CD4-positive, alpha-beta T cell treated with Interleukin-10 for 1 hour (primary cell): ENCODE measurements at regions not wholly inside any gene's neighbourhood (a gene's known extent, or its start where the extent isn't known, plus 50 kb on each side); places are given as distances from the start of the nearest gene placed in this dataset.

Source experiments
- DNase-seq: peaks from one replicate; pipeline ENCODE4 v3.0.0-alpha.2; 2020

DNA sequence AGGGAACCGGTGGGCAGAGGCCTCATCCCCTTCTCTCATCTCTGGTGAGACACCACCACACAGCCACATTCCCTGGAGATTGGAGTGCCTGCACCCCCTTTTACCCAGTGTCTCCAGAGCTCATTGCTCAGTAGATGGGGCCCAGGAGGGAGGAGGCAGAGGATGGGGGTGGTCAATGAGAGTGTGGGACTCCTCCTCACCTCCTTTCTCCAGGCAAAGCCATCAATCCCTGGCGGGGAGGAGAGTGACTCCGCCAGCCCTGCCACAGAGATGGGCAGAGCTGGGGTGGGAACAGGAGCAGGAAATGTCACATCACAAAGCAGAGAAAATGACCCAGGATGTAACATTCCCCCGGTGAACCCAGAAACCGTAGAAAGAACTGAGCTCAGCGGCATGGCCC, 117.2 kb downstream of the MATN1 start:
- no peak for DNase-seq

- no peak for DNase-seq
Observed at GRCh38 chr1:30605441-30605920, 117.9 kb downstream of the MATN1 start.

DNA sequence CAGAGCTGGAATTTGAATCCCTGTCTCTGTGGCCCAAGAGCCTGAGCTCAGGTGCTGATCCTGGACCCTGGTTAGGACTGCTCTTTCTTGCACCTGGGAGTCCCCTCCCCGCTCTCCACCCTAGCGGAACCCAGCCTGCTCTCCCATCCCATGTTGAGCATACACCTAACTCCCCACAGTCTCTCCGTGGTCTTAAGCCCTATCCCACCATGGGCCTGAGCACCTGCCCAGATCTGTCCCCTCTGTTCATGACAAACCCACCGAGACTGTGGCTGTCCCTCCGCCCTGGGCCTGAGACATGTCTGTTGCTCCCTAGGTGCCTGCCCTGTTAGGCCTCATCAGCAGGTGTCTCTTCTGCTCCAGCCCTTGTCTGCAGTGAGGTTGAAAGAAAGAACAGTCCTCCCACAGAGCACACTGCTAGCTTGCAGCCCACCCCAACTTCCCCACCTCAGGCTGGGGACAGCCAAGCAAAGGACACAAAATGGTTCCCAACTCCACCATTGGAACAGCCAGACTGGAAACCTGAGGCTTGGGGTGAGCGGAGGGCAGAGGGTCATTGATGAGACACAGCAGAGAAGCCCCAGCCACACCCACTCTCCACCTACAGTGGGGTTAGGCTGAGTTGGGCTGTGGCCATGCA, 118.5 kb downstream of the MATN1 start:
- no peak for DNase-seq

DNA sequence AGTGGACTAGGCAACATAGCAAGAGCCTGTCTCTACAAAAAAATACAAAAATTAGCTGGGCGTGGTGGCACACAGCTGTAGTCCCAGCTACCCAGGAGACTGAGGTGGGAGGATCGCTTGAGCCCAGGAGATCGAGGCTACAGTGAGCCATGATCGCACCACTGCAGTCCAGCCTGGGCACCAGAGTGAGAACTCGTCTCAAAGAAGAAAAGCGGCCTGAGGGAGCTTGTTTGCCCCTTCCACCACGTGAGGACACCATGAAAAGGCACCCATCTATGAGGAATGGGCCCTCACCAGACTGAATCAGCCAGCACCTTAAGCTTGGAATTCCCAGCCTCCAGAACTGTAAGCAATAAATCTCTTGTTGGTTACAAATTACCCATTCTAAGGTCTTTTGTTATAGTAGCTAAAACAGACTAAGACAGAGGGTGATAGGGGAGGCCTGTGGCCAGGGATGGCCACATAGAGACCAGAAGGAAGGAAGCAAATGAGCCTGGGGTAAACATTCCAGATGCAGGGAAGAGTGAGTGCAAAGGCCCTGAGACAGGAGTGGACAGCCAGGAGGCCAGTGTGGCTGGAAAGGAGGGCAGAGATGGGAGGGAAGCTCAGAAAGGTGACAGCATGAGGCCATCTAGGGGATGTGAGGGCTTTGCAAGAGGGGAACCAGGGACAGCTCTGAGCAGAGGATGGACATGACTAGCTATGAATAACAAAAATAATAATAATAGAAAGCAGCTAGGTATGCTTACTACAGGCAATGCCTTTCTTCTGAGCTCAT, 120.1 kb downstream of the MATN1 start:
- DNase-seq = no peak

GRCh38 chr1:30601316-30602085, 121.9 kb downstream of the MATN1 start:
- no peak for DNase-seq

DNA sequence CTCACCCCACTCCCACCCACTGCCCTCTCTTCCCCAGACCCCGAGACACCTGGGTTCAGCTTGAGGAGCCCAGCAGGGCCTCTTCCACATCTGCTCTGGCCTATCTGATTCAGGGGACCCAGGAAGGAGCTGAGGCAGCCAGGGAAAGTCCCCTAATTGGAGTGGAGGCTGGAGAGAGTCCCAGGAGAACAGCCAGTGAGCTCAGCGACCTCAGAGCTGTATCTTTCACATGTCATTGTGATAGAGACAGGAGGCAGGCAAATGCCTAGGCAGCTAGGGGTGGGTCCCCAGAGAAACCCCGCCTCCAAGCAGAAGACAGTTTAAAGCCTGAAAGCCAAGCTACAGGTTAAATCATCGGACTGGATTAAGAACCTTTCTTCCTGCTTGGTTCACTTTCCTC, 122.7 kb downstream of the MATN1 start:
- no peak for DNase-seq

DNA sequence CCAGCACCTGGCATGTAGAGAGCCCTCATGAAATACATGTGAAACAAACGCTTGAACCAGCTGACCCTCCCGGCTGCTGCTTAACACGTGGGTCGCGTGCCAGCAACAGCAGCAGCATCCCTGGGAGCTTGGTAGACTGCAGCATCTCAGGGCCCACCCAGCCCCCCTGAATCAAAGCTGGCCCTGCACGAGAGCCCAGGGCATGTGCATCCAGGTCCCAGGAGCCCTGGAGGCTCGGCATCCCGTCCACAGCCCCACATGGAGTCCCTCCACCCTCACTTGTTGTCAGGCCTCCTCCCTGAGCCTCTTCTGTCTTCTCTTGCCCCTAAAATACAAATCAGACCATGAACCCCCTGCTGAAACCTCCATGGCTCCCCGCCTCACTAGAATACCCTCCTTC, 123.1 kb downstream of the MATN1 start:
- DNase-seq = no peak

- no peak for DNase-seq
Observed at GRCh38 chr1:30599721-30600120, 123.7 kb downstream of the MATN1 start.

DNA sequence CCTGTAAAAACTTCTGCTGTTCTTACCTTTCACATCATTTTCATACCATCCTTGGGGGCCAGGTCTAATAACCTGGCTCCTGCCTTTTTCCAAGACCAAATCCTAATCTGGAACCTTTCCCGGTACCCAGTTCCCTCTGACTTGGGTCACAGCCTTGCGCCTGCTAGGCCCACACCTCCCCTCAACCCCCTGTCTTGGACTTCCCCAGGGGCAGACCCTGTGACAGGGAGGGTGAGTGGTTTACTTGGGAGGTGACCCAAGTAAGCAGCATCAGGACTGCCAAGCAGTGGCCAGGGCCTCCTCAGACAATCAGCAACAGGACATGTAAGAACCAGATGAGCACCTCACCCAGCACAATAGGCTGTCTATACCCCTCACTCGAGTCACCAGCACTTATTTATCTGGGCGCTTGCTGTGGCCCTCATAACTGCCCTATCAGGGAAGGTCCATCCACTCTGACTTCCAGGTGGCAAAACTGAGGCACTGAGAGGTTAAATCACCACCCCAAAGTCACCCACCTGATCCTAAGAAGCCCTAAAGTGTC, 124.7 kb downstream of the MATN1 start:
- no peak for DNase-seq

GRCh38 chr1:30597711-30598110, 125.7 kb downstream of the MATN1 start:
- no peak for DNase-seq

GRCh38 chr1:30596891-30597290, 126.5 kb downstream of the MATN1 start:
- DNase-seq = no peak

DNA sequence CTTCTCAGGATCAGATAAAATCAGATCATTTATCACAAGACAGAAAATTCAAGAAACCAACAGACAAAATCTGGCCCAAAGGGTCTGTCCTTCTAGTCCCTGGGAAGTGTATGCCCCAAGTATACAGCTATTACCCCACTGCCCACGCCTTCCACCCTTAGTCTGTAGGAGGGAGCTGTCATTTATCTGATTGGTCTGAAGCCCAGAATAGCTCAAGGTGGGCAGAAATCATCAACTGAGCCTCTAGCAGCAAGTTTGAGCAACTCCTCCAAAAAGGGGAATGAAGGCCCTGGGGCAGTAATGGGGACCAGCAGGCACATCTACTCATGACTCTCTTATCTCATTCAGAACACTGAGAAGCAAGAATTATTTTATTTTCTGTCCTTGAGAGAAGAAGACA, 126.9 kb downstream of the MATN1 start:
- DNase-seq = no peak

DNA sequence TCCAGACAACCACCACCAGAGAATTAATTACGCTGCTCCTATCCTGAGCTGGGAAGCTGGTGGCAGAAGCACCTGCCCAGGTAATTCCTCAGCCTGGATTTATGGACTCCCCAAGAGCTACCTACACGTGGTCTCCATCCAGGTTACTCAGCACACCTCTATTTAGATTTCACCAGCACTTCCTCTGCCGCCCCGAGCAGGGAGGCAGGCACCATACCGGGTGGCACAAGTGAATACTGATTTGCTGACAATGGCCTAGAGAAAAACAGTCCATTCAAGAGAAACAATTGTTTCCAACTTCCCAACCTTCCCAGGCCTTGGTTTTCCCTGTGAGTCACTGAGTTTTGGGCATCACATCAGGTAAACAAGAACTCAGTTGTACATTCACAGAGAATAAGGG, 134.3 kb downstream of the MATN1 start:
- DNase-seq = no peak

GRCh38 chr1:30588311-30589073, 134.9 kb downstream of the MATN1 start:
- DNase-seq = no peak

- no peak for DNase-seq
Observed at GRCh38 chr1:30586671-30587070, 136.7 kb downstream of the MATN1 start.

DNA sequence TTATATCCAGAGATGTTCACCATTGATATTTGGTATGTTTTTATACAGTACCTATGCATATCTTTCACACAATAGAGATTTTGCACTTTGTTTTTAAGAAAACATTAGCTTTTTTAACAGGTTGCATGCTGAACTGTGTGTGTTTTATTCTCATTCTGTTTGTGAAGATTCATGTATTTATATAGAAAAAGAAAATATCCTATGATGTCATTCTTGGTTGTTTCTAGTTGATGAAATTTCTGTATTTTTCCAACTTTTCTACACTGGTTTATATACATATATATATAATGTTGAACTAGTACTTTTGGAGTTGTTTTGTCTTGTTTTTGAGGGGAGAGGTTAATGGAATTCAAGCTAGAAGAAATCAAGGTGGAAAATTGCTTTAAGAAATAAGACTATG, 143.8 kb downstream of the MATN1 start:
- no peak for DNase-seq

DNA sequence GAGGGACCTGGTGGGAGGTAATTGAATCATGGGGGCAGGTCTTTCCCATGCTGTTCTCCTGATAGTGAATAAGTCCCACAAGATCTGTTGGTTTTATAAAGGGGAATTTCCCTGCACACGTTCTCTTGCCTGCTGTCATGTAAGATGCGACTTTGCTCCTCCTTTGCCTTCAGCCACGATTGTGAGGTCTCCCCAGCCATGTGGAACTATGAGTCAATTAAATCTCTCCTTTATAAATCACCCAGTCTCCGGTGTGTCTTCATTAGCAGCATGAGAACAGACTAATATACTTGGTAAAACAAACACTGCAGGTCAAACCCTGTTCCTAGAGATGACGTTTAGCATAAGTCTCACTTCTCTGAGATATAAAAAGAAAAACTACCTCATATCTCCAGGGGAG, 148.3 kb downstream of the MATN1 start:
- DNase-seq = no peak

DNA sequence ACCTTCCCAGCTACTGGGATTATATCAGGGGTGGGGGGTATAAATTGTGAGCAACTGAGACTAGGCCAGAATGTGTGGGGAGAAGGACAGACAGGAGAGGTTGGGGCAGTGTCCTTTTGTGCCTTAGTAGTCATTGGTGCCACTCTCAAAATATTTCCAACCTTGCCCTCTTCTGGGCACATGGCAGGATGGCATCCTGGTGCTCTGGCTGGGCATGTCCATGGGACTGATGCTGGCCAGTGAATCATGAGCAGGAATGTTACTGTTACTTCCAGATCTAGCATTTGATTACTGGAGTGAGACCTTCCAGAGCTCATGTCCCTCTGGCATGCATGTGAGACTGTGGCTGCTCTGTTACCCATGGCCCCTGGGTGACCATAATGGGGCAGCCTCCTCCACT, 151.2 kb downstream of the MATN1 start:
- DNase-seq = no peak

GRCh38 chr1:30571380-30571779, 152.0 kb downstream of the MATN1 start:
- no peak for DNase-seq

GRCh38 chr1:30569384-30569783, 154.0 kb downstream of the MATN1 start:
- DNase-seq = no peak

- no peak for DNase-seq
Observed at GRCh38 chr1:30562559-30562958, 160.8 kb downstream of the MATN1 start.

- no peak for DNase-seq
Observed at GRCh38 chr1:30551603-30552002, 171.8 kb downstream of the MATN1 start.
